CD14-positive monocyte (primary cell): ENCODE measurements at regions not wholly inside any gene's neighbourhood (a gene's known extent, or its start where the extent isn't known, plus 50 kb on each side); places are given as distances from the start of the nearest gene placed in this dataset.

ENCODE experiments used
- DNase-seq, 3 donors: peaks; one replicate each; pipeline ENCODE4 v3.0.0-alpha.2; 2011 to 2022
- H2AFZ ChIP-seq: 2 replicates; pipeline ENCODE4 v1.6.0; 2012; ENCODE audit warnings: mild to moderate bottlenecking, low read depth, low read length, inconsistent platforms; ENCODE audit not compliant: insufficient read depth, poor library complexity, severe bottlenecking
- H3K27ac ChIP-seq, 2 donors: 1 replicate in 1 of 2; 2 replicates in 1 of 2; pipeline ENCODE4 v1.5.1; 2012 to 2013; ENCODE audit warnings: low read length in 2 of 2, control low read depth in 1 of 2, inconsistent platforms in 1 of 2, low read depth in 1 of 2, mild to moderate bottlenecking in 1 of 2
- H3K27me3 ChIP-seq, 2 donors: one replicate each; pipeline versions ENCODE4 v1.6.0 to v1.6.1; 2011 to 2013; ENCODE audit warnings: low read length in 2 of 2; ENCODE audit not compliant: control insufficient read depth in 2 of 2, insufficient read depth in 2 of 2
- H3K36me3 ChIP-seq, 2 donors: replicated peaks in 1 of 2; 1 replicate in 1 of 2; 2 replicates in 1 of 2; pipeline versions ENCODE4 v1.5.1 to v1.6.1; 2012 to 2013; ENCODE audit warnings: low read length in 2 of 2, control low read depth in 1 of 2, inconsistent platforms in 1 of 2, mild to moderate bottlenecking in 1 of 2; ENCODE audit not compliant: insufficient read depth in 2 of 2, control insufficient read depth in 1 of 2
- H3K4me1 ChIP-seq, 2 donors: 1 replicate in 1 of 2; 2 replicates in 1 of 2; pipeline versions ENCODE4 v1.5.1 to v1.6.1; 2012 to 2013; ENCODE audit warnings: low read length in 2 of 2, control low read depth in 1 of 2, inconsistent platforms in 1 of 2, mild to moderate bottlenecking in 1 of 2, moderate library complexity in 1 of 2; ENCODE audit not compliant: insufficient read depth in 2 of 2, control insufficient read depth in 1 of 2
- H3K4me2 ChIP-seq: replicated peaks from 2 replicates; pipeline ENCODE3; 2012; ENCODE audit warnings: low read length, moderate library complexity, mild to moderate bottlenecking; ENCODE audit not compliant: poor library complexity, severe bottlenecking; ENCODE audit errors: extremely low read depth
- H3K4me3 ChIP-seq, 3 experiments: fragments of 200-600 bp in 1 of 3; sonication (generic) in 1 of 3; replicated peaks in 1 of 3; 1 replicate in 2 of 3; 2 replicates in 1 of 3; pipeline ENCODE4 v1.5.1; 2011 to 2013; ENCODE audit warnings: low read length in 3 of 3, mild to moderate bottlenecking in 3 of 3, control low read depth in 2 of 3, low read depth in 2 of 3, inconsistent platforms in 1 of 3, moderate library complexity in 1 of 3
- H3K79me2 ChIP-seq: 2 replicates; pipeline ENCODE4 v1.6.0; 2012; ENCODE audit warnings: mild to moderate bottlenecking, control low read depth, inconsistent platforms, low read length, moderate library complexity; ENCODE audit not compliant: insufficient read depth
- H3K9ac ChIP-seq: 2 replicates; pipeline ENCODE4 v1.6.0; 2017; ENCODE audit warnings: low read length, mild to moderate bottlenecking; ENCODE audit not compliant: insufficient read depth, poor library complexity, severe bottlenecking
- H3K9me3 ChIP-seq, 2 donors: replicated peaks in 1 of 2; 1 replicate in 1 of 2; 2 replicates in 1 of 2; pipeline versions ENCODE4 v1.5.1 to v1.6.1; 2012 to 2013; ENCODE audit warnings: low read length in 2 of 2, control low read depth in 1 of 2; ENCODE audit not compliant: control insufficient read depth in 1 of 2, insufficient read depth in 1 of 2
- H4K20me1 ChIP-seq: 2 replicates; pipeline ENCODE4 v1.6.0; 2012; ENCODE audit warnings: mild to moderate bottlenecking, low read length, control low read depth, moderate library complexity; ENCODE audit not compliant: insufficient read depth
- H3K27ac Mint-ChIP-seq, 7 donors: one replicate each; pipeline ENCODE4 v1.8.0; 2020; ENCODE audit warnings: mild to moderate bottlenecking in 7 of 7, mixed read lengths in 7 of 7, moderate library complexity in 6 of 7, inconsistent platforms in 2 of 7
- H3K27me3 Mint-ChIP-seq, 3 donors: one replicate each; pipeline ENCODE4 v1.8.0; 2021 to 2022; ENCODE audit warnings: low read depth in 3 of 3, mild to moderate bottlenecking in 3 of 3, mixed read lengths in 3 of 3, moderate library complexity in 3 of 3, inconsistent platforms in 1 of 3
- H3K36me3 Mint-ChIP-seq, 2 donors: one replicate each; pipeline ENCODE4 v1.8.0; 2020; ENCODE audit warnings: mixed read lengths in 2 of 2, inconsistent platforms in 1 of 2, mild to moderate bottlenecking in 1 of 2
- H3K4me1 Mint-ChIP-seq: one replicate; pipeline ENCODE4 v1.8.0; 2020; ENCODE audit warnings: mild to moderate bottlenecking, mixed read lengths
- H3K4me3 Mint-ChIP-seq, 2 donors: one replicate each; pipeline ENCODE4 v1.8.0; 2020; ENCODE audit warnings: mild to moderate bottlenecking in 2 of 2, mixed read lengths in 2 of 2, moderate library complexity in 1 of 2
- H3K9me3 Mint-ChIP-seq, 7 donors: one replicate each; pipeline ENCODE4 v1.8.0; 2020 to 2022; ENCODE audit warnings: mixed read lengths in 7 of 7, mild to moderate bottlenecking in 6 of 7, moderate library complexity in 6 of 7, inconsistent platforms in 2 of 7
- CTCF ChIP-seq: fragments of 200-600 bp; IDR thresholded peaks from one replicate; pipeline ENCODE4 v1.8.0; 2022; ENCODE audit warnings: antibody characterized with exemption, mild to moderate bottlenecking
- WGBS: methylation state at CpG from one replicate; pipeline ENCODE4 v1.1.5; 2013; ENCODE audit warnings: missing lambda C conversion rate; ENCODE audit not compliant: insufficient coverage; 5-methylcytosine and 5-hydroxymethylcytosine counted together
- intact Hi-C, 2 donors: fragments of 100-400 bp; cut with micrococcal nuclease; formaldehyde crosslinking; loops; one replicate each; pipeline versions ENCODE4 v1.15.0 to v1.15.1; 2023

GRCh38 chr7:32250471-32251260, 180.5 kb upstream of the PDE1C start:
- Mint-ChIP-seq H3K4me1 (no peaks in the 10 kb centered on the region), H3K27me3 (peaks cover 2 to 7% (median 3%) of the 10 kb centered on the region in 3 donors), H3K9me3 (peaks cover 0 to 3% (median 0%) of the 10 kb centered on the region in 7 donors), H3K27ac (no peak overlapping the region), H3K4me3 (no peak overlapping the region), H3K36me3 (no peaks in the 10 kb centered on the region)
- Histone ChIP-seq H3K36me3 (no peaks in the 10 kb centered on the region), H3K4me3 (no peak overlapping the region), H3K27me3 (no peaks in the 10 kb centered on the region), H4K20me1 (no peaks in the 10 kb centered on the region), H3K9me3 (no peaks in the 10 kb centered on the region), H3K4me1 (no peaks in the 10 kb centered on the region), H3K9ac (no peak overlapping the region), H3K4me2 (no peak overlapping the region), H3K27ac (no peak overlapping the region), H2AFZ (no peak overlapping the region), H3K79me2 (no peaks in the 10 kb centered on the region)
- TF ChIP-seq CTCF: no peak
- 48% methylated on average over 15 of the region's 18 CpGs for WGBS
- intact Hi-C loops: no loop called here
- no peak for DNase-seq

GRCh38 chr7:32250003-32250402, 179.8 kb upstream of the PDE1C start:
- Histone ChIP-seq H3K36me3 (no peaks in the 10 kb centered on the region), H3K79me2 (no peaks in the 10 kb centered on the region), H2AFZ (no peak overlapping the region), H4K20me1 (no peaks in the 10 kb centered on the region), H3K4me3 (no peak overlapping the region), H3K27me3 (no peaks in the 10 kb centered on the region), H3K4me1 (no peaks in the 10 kb centered on the region), H3K4me2 (no peak overlapping the region), H3K27ac (no peak overlapping the region), H3K9ac (no peak overlapping the region), H3K9me3 (no peaks in the 10 kb centered on the region)
- H3K27ac Mint-ChIP-seq: no peak overlapping the region
- WGBS: no CpG with 5 or more reads among the region's 2 CpGs
- H3K36me3 Mint-ChIP-seq: no peaks in the 10 kb centered on the region
- DNase-seq: no peak
- no peaks in the 10 kb centered on the region for H3K4me1 Mint-ChIP-seq
- H3K4me3 Mint-ChIP-seq: no peak overlapping the region
- H3K9me3 Mint-ChIP-seq: peaks cover 0 to 3% (median 0%) of the 10 kb centered on the region in 7 donors
- intact Hi-C loops: no loop called here
- TF ChIP-seq CTCF: no peak
- peaks cover 2 to 8% (median 3%) of the 10 kb centered on the region in 3 donors for H3K27me3 Mint-ChIP-seq
